HS-5 (cell line): ENCODE measurements at regions not wholly inside any gene's neighbourhood (a gene's known extent, or its start where the extent isn't known, plus 50 kb on each side); places are given as distances from the start of the nearest gene placed in this dataset.

ENCODE experiments used
- DNase-seq: peaks from one replicate; pipeline ENCODE4 v3.0.0-alpha.2; 2012; ENCODE audit warnings: low read depth

DNA sequence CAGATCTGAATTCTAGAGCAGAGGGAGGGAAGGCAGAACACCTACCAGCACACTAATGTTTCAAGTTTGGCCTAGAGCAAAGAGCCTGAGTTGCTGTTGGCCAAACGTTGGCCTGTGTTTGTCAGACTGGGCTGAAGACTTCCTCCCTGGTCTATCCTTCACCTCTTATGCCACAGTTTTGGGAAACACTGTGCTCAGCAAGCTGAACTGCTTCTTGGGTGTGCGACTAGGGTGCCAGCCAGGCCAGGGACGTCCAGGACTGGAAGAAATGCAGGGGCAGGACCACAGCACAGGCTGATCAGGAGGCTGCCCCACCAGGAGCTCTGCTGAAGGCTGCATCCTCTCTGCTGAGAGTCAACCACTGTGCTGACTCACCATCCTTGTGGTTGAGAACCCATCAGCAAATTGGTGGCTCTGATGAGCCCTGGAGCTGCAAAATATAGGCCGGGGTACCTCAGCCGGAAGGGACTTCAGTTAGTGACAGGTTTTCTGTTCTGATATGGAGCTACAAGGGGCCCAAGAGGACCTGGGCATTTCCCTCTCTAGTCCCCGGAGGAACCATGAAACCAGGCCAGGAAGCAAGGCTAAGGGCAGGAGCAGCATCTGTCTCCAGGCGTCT lies 131.6 kb upstream of the RASGRP1 start:
- no peak for DNase-seq

DNA sequence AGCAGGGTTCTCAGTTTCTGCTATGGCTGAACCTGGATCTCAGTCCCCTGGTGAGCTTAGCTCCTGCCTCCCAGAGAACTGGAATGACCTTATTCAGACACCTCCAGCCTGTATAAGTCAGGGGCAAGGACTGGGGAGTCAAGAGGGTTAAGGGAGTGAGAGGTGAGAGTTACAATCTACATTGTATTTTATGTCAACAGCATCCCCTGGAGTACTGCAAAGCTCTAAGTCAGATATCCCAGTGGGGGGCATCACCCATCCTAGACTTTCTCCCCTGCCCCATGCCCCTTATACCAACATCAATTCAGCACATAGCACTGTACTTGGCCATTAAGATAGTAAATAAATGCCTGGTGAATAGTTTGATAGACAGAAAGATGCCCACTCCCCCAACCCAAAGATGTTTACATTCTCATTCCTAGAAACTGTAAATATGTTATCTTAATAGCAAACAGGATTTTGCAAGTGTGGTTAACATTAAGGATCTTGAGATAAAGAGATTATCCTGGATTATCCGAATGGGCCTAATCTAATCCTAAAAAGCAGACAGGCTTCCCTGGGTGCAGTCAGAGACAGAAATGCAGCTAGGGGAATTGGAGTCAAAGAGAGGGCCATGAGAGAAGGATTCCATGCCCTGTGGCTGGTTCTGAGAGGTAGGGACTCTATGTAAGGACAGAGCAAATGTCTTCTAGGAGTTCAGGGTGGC lies 132.3 kb upstream of the RASGRP1 start:
- no peak for DNase-seq

DNA sequence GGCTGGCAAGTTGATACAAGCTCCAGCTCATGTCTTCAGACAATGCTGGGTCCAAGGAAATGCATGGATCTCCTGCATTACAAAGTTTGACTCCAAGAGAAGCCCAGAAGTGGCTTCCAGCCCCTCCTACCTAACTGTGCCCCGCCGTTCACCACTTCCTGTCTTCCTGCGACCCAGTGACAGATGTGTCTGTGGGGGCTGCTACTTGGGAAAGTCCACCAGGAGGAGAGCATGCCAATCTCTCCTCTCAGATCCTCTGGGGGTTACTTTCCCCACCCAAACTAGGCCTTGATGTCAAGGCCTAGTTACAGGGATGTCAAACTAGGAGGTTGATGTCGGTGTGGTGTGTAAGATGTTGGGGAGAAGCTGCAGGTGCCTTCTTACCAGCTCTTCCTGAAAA lies 133.6 kb upstream of the RASGRP1 start:
- no peak for DNase-seq

DNA sequence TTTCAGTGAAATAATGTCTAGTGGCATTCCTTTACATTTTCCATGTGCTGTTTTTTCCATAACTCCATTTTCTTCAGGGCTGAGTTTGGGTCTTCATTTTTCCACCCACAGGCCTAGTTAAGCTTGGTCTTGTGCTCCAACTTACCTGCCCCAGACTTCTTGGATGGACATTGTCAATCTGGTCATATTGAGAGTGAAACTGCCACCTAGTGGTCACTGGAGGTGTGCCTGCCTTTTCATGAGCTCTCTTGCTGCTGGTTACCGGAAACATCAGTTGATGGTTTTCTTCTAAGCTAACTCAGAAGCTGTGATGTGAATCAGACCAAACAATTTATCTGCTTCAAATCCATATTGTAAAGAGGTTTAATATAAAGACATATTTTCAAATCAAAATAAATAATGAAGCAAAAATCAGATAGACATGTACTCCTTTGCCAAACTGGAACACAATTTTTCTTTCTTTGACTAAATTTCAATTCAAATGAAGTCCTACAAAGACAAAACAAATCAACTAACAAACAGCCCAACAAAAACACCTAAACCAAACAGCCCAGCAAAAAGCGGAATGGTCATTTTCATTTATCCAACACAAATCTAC lies 135.1 kb upstream of the RASGRP1 start:
- peak; percentile 29 for DNase-seq

DNA sequence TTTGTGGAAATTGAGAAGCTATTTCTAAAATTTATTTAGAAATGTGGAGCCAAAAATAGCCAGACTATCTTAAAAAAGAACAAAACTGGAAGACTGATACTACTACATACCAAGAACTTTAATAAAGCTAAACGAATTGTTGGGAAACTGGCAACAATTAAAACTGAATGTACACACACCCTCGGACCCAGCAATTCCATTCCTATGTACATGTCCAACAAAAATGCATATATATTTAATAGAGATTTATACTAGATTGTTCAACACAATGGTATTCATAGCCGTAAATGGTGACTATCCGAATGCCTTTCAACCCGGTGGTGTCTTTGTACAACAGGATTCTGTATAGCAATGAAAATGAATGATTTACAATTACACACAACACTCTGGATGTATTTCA lies 136.5 kb upstream of the RASGRP1 start:
- DNase-seq: no peak

DNA sequence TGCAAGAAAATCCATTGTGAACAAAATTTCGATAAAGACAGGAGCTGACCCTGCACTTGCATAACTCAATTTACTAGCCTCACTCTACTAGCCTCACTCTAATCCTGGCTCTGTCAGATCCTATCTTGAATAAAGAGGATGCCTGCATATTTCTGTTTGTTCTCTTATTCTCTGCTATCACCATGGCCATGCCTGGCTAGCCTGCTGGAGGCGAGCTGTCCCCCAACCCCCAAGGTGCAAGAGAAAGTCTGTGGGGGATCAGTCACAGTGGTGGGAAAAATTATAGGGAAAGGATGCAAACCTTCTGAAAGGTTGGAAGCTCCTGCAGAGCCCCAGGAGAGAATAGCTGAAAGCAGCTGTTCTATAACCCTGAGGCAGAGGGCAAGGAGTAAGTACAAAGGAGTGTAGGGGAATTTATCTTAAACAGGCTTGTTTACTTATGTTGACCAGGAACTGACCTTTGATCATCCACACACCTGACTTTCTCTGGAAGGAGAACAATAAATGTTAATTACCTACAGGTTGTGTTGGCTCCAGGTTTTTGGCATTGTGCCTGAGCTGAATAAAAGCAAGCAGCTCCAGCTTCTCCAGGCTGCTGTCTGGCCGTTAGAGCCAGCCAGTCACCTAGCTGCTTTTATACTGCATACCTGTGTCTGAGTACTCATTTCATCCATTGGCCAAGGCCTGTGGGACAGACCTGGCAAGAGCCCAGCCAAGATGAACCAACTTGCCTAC lies 137.7 kb upstream of the RASGRP1 start:
- no peak for DNase-seq

DNA sequence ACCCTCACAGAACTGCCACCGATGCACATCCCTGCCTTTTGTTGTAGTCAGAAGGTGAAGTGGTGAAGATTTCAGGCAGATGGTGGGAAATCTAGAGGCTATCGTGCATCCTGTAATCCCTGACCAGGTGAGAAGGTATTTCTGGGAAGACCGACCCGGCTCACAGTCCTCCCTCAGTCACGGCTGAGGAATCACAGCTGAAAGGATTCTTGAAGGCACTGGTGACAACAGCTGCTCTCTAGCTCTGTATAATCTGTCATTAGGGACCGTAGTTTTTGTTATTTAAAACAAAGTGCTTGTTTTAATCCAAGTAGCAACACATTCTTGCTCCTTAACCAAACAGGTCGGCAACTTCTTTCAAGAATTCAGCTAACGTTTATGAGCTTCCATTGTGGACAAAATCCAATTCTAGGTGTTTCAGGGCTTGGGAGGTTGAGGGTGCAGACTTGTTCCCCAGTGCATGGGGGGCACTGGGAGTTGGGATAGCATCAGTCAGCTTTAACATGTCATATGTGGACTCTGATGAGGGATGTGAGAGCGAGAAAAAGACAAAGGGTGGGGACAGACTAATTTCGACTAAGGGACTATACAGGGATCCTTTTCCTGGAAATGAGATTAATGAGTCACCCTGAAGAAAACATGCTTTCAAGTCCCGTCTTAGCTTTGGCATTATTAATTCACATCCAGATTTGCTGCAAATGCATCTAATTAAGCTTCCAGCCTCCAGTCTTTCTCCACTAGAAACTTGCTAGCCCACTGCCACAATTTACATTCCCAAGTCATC lies 141.0 kb upstream of the RASGRP1 start:
- no peak for DNase-seq

DNA sequence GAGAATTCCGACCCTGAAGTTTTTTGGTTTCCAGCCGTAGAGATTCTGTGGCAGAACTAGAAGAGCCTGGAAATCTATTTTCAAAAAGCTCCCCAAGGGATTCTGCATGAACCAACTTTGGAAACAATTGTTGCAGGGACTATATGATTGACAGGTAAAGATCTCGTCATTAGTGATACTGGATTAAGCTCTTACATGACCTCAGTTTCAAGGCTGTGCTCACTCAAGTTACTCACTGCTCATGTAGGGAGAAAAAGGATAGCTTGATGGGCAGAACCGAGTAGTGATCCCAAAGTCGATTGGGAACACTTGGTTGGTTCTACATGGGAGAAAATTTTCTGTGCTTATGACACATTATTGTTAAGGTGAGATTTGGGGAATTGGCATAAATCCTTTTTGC lies 142.3 kb upstream of the RASGRP1 start:
- DNase-seq: no peak

DNA sequence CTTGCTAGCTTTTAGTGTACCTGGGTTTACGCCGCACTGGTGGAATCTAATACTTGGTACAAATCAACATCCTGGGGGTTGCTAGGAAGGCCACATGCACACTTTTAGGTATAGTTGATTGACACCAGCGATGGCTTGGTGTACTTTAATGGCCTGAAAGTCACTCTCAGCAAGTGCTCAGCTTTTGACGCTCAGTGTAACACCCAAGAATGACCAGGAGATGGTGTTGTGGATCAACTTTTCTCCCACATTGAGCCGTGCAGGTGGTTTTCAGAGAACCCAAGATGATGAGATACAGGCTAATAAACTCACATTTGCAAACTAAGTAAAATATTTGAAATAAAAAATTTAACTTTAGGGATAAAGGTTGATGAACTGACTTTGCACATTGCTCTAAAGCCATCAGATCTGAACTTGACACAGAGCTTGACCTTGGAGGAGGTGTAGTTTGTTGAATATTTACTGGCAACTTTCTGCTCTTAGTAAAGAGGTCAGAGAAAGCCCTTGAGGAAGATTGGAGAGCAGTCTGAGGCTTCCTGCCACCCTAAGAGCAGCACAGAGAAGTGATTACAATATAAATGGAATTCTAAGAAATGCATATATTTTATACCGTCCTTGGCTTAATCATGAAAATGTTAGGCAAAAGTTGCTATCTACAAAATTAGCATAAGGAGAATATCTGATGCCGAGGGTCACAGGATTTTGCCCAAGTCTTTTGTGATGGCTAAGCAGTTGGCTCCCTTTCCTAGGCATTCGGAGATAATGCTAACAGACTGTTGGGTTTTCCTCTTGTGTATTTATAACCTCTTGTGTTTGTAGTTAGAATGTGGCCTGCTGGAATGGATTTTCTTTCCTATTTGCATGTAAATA lies 143.4 kb upstream of the RASGRP1 start:
- DNase-seq: no peak

DNA sequence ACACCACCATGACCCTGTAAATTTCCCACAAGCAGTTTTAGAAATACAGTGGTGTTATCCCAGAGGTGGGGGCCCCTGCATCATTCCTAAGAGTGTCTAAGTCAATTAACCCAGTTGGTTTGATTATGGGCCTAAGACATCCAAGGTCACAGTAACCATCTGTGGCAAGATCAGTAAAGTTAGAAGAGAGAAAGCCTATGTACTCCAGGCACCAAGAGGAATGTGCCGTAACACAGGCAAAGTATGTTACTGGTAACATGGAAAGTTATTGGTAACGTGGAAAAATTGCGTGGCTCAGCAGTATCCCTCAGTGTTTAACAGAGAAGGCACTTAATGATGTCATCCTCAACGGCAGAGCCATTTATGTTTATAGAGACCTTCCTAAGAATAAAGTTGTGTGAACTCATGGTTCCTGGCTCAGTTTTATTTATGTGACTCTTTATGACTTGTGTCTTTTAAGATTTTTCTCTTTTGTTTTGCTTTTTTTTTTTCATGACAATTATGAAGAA lies 144.1 kb upstream of the RASGRP1 start:
- no peak for DNase-seq

DNA sequence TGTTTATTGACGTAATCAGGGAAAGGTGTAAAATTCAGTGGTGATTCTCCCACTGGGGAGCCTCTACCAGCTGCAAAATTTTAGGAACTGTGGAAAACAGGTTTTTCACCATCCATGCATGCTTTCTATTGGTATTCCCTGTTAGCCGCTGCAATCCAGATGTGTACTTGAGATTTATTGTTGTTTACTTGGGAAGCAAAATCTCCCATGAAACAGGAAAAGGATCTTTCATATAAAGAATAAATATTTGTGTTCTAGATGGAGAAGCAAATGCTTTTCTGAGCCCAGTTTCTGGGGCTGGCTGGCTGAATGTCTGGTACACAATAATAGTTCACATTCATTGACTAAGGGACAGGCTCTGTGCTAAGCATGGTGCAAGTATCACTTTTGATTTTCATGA lies 144.6 kb upstream of the RASGRP1 start:
- DNase-seq: no peak

DNA sequence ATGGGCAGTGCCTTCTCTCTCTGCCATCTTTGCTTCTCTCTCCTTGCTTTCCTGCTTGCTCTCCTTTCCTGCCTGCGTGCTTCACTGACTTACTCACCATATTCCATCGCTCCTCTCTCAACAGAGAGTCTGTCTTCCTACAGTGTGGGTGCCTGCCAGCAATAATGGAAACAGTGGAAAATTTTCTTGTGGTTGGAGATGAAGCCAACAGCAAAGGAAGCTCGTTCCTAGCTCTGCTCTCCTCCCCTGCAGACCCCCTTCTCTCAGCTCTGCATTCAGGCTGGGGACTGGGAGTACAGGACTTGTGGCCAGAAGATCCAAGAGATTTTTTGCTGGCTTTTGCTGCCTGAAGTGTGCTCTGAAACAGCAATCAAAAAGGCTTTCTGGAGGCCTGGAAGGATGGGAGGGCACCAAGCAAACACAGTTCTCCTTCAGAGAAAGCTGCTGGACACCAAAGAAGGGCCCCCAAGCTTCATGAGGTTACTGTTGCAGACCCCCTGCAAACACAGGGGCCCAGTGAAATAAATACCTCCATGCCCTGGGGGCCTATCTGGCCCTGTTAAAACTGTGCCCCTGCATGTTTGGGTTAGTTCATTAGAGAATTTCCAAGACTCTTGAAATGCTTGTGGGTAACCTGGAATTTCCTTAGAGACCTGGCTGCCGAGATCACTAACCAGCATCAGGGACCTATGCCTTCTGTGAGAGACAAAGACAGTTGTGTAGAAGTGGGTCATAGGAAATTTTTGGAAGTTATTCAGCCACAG lies 149.9 kb upstream of the RASGRP1 start:
- no peak for DNase-seq

DNA sequence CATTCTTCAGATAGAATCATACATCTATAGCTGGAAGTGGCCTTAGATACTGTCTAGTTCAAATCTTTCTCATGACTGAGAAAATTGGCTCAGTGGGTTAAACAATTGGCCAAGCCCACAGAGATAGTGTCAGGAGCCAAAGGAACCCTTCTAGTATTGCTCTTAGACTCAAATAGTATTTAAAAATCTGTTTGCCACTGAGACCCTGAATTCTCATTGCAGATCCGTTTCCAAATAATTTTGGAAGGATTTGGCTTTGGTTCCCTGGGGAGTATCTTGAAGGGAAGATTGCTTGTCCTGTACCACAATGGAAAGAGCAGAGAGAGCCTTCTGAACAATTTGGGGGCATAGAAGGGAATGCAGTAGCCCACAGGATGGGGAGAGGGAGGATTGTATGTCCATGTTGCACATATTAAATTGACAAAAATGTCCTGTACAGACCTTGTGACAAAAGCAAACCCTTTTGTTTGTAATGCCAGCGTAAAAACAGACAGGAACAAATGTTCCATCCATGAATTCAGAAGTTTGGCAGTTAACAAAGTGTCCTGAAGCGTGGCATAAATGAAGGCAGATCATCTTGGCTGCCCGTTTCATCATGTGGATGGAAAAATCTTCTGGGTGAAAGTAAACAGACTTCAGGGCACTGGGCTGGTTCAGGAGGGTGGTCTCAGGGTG lies 156.4 kb upstream of the RASGRP1 start:
- DNase-seq: no peak

DNA sequence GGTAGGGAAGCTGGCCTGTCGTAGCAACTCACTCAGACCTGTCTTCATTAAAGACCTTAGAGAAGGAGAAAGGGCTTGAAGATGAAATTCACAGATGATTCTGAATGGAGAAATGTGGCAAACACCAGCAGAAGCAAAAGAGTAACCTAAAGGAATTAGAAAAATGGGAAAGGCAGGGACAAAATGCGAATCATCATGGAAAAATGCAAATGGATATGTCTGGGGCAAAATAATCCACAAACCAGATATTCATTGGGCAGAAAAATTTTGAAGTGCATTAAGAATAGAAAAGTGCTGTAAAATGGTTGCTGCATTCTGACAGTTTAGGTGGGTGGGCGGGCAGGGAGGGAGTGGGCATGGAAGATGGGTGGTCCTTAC lies 156.9 kb upstream of the RASGRP1 start:
- DNase-seq: no peak

DNA sequence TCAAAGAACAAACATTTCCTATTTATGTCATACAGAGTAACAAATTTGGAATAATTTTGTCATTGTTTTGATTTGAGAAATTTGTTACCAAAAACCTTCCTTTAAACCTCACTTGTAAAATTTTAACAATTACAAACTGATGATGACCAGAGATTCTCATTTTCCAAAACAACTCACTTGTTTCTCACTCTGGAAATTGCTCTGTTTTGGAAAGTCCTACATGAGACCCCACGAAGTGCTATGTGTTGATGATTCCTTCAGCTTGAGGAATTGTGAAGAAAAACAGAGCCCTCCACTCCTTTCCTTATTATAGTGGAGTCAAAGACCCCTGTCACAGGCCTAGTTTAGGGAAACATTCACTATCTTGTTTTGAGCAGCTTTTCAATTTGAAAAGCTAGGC lies 157.6 kb upstream of the RASGRP1 start:
- no peak for DNase-seq

DNA sequence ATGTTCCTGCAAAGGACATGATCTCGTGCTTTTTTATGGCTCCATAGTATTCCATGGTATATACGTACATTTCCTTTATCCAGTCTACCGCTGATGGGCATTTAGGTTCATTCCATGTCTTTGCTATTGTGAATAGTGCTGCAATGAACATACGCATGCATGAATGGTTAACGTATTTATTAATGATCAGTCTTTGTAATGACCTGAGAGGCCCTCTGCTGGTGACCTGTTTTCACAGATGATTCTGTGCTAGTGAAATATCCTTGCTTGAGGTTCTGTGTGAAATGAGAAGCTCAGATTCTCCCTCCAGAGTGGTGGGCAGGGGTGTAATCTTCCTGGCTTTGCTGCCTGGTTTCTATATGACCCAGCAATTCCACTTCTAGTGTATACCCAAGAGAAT lies 160.2 kb upstream of the RASGRP1 start:
- no peak for DNase-seq

DNA sequence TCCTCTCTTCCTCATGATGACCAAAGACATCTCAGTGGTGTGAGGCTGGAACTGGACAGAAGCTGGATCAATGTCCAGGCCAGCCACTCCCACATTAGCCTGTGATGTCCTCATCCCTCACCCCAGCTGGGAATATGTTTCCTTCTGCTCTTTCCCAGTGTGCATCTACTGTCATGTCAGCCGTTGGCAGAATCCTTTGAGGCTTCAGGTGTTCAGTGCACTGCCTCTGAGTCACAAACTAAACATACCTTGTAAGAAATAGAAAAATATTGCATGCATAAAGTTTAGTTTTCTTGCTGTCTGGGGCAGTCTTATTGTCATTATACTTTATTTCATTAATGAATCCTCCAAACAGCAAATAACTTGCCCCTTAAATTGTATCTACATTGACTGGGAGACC lies 161.6 kb upstream of the RASGRP1 start:
- no peak for DNase-seq

DNA sequence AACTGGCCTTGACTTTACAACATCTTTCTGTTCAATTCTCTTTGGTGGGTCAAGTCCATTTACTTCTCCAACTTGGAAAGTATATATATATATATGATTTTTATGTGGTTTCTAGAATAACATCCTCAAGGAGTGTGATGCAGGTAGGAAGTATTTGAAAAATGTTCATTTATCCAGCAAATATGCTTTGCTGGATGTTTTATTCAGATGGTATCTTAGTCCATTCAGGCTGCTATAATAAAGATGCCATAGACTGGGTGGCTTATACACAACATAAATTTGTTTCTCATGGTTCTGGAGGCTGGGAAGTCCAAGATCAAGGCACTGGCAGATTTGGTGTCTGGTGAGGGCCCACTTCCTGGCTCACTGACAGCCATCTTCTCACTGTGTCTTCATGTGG lies 168.7 kb upstream of the RASGRP1 start:
- no peak for DNase-seq

DNA sequence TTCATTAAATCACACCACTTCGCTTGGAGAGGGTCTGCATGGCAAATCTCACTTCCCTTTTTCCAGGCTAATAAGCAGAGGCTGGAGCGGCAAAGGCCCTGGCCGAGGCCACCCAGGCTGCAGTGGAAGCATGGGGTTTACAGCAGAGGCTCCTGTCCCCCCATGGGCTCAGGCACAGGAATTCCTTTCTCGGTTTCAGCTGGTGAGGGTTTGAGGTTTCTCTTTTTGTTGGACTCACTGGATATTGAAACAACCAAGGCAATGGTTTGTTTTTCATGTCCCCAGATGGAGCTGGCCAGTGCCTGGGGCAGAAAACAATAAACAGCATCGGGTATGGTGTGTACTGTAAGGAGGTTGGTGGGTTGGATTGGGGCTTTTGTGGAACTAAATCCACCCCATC lies 175.6 kb upstream of the RASGRP1 start:
- no peak for DNase-seq

DNA sequence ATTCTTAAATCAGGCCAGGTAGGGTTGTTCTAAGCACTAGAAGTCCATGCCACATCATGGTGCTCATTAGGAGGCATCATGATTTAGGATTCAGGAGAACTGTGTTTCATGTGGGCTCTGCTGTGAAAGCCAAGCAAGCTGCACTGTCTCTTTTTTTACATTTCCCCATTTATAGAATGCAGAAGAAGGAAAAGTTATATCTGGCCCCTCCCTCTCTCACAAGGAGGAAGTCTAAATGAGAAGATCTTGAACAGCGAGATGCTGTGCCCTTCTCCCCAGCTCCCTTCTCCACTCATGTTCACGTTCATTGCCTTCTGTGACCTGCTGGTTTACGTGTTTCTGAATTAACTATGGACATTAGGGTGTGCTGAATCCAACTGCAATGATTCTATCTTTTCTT lies 178.5 kb upstream of the RASGRP1 start:
- no peak for DNase-seq
